ENCODE measurements at regions not wholly inside any gene's neighbourhood (a gene's known extent, or its start where the extent isn't known, plus 50 kb on each side); places are given as distances from the start of the nearest gene placed in this dataset.

DNA sequence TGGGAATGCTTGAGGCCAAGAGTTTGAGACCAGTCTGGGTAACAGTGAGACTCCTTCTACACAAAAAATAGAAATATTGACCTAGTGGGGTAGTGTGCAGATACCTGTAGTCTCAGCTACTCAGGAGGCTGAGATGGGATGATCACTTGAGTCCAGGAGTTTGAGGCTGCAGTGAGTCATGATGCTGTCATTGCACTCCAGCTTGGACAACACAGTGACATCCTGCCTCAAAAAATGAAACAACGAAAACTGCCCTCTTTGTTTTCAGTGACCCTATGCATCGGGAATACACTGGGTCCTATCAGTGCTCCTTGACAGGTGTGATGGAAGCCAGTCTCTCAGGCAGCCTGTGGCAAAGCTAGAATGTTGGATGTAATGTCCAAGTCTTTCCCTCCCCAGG, 311.5 kb upstream of the OR4E1 start:
- no peak for TF ChIP-seq EZH2 (IDR thresholded peaks at IDR 0.05)
- no peak for TF ChIP-seq POLR2AphosphoS5 (IDR thresholded peaks at IDR 0.05; ENCODE audit: borderline replicate concordance, low read depth, low read length)

All from SK-N-MC (cell line).